Panc1 (cell line): ENCODE measurements at regions not wholly inside any gene's neighbourhood (a gene's known extent, or its start where the extent isn't known, plus 50 kb on each side); places are given as distances from the start of the nearest gene placed in this dataset.

ENCODE experiments used
- ATAC-seq: fragments of 200-7000 bp; cut with Tn5 transposase; 2 replicates; pipeline ENCODE4 v1.9.1; 2020; ENCODE audit warnings: mild to moderate bottlenecking, moderate library complexity
- BruUV-seq: library from RNA; stranded (reverse); fragments of 400-500 nt; replicated peaks from 2 replicates; lab custom pipeline; 2021; lab: Mats Ljungman, UMichigan
- CTCF ChIA-PET: fragments of 300-600 bp; sonication (Branson Sonifier 250); formaldehyde crosslinking; loops from one replicate; lab custom pipeline; 2022; ENCODE audit warnings: antibody characterized with exemption; lab: Charles Lee
- POLR2A ChIA-PET: fragments of 300-600 bp; sonication (Branson Sonifier 250); formaldehyde crosslinking; loops from one replicate; lab custom pipeline; 2022; ENCODE audit warnings: antibody characterized with exemption; lab: Charles Lee
- DNase-seq: peaks from one replicate; pipeline ENCODE4 v3.0.0-alpha.2; 2010; ENCODE audit warnings: low read depth, low spot score
- H3K27ac ChIP-seq: 2 replicates; pipeline ENCODE4 v1.5.1; 2011; ENCODE audit warnings: mild to moderate bottlenecking, low read length, inconsistent platforms
- H3K27me3 ChIP-seq: fragments of 200-500 bp; sonication (Bioruptor generic); 2 replicates; pipeline ENCODE4 v1.6.0; 2014; ENCODE audit warnings: low read length, inconsistent platforms; ENCODE audit not compliant: control insufficient read depth, insufficient read depth
- H3K36me3 ChIP-seq: fragments of 200-500 bp; sonication (Bioruptor generic); 2 replicates; pipeline ENCODE4 v1.5.1; 2014; ENCODE audit warnings: inconsistent platforms, mild to moderate bottlenecking, low read length, moderate library complexity; ENCODE audit not compliant: control insufficient read depth, insufficient read depth
- H3K4me1 ChIP-seq: 2 replicates; pipeline ENCODE4 v1.5.1; 2011; ENCODE audit warnings: inconsistent platforms, mild to moderate bottlenecking, low read length, moderate library complexity; ENCODE audit not compliant: control insufficient read depth, insufficient read depth
- H3K4me3 ChIP-seq, 2 experiments: 2 replicates each; pipeline ENCODE4 v1.5.1; 2011 to 2012; ENCODE audit warnings: low read depth in 2 of 2, low read length in 2 of 2, mild to moderate bottlenecking in 2 of 2, inconsistent platforms in 1 of 2, moderate library complexity in 1 of 2
- H3K9me3 ChIP-seq: fragments of 200-500 bp; sonication (Bioruptor generic); 2 replicates; pipeline ENCODE4 v1.5.1; 2014; ENCODE audit warnings: low read depth, mild to moderate bottlenecking, inconsistent platforms, low read length, moderate library complexity; ENCODE audit not compliant: control insufficient read depth, insufficient read depth
- CTCF ChIP-seq: fragments of 450-650 bp; IDR thresholded peaks from 2 replicates; pipeline ENCODE4 v1.5.1; 2017; ENCODE audit warnings: mild to moderate bottlenecking
- POLR2AphosphoS5 ChIP-seq: IDR thresholded peaks from 2 replicates; pipeline ENCODE4 v1.6.1; 2012; ENCODE audit warnings: mild to moderate bottlenecking, low read depth, low read length, moderate library complexity
- REST ChIP-seq, 2 experiments: IDR thresholded peaks; 2 replicates each; pipeline ENCODE4 v1.6.1; 2011 to 2012; ENCODE audit warnings: low read depth in 2 of 2, control low read depth in 1 of 2, low read length in 1 of 2, mild to moderate bottlenecking in 1 of 2, moderate library complexity in 1 of 2; ENCODE audit not compliant: insufficient read depth in 1 of 2
- SIN3A ChIP-seq: IDR thresholded peaks from 2 replicates; pipeline ENCODE4 v1.6.1; 2012; ENCODE audit warnings: low read depth, mild to moderate bottlenecking, low read length, moderate library complexity, borderline replicate concordance; ENCODE audit not compliant: insufficient read depth
- TCF7L2 ChIP-seq: IDR thresholded peaks from 2 replicates; pipeline ENCODE4 v1.6.1; 2011; ENCODE audit warnings: mild to moderate bottlenecking, low read depth, low read length, inconsistent platforms
- in situ Hi-C: cut with HindIII; loops from 2 replicates; pipeline ENCODE4 v1.10.0; 2016; ENCODE audit warnings: low sequenced_read_pairs, low pct_unique_long_range_greater_than_20kb
- intact Hi-C: fragments of 100-400 bp; cut with micrococcal nuclease; formaldehyde crosslinking; loops from one replicate; pipeline ENCODE4 v1.10.0; 2022; ENCODE audit not compliant: unreplicated experiment

GRCh38 chr9:78663369-78663768, 366.4 kb downstream of the PSAT1 start:
- no peaks in the 10 kb centered on the region for H3K9me3 ChIP-seq
- intact Hi-C loops (no loop called here), in situ Hi-C loops (no loop called here)
- ChIA-PET CTCF (no interaction called here), POLR2A (no interaction called here)
- TF ChIP-seq SIN3A, result no peak
- TF ChIP-seq TCF7L2, result no peak
- TF ChIP-seq REST (IDR thresholded peaks at IDR 0.05; ENCODE audit: insufficient read depth in 1 of 2, low read depth in 2 of 2, low read length in 1 of 2), result no peak
- TF ChIP-seq POLR2AphosphoS5, result no peak
- no peak for TF ChIP-seq CTCF
- no peaks in the 10 kb centered on the region for H3K36me3 ChIP-seq
- no peaks in the 10 kb centered on the region for H3K4me1 ChIP-seq
- BruUV-seq, result no TSS peak
- no peak overlapping the region for H3K27ac ChIP-seq
- ATAC-seq (no peak), DNase-seq (no peak)
- no peaks in the 10 kb centered on the region for H3K27me3 ChIP-seq
- no peak overlapping the region for H3K4me3 ChIP-seq

GRCh38 chr9:78664370-78664769, 367.4 kb downstream of the PSAT1 start:
- no peak overlapping the region for H3K27ac ChIP-seq
- no TSS peak for BruUV-seq
- H3K36me3 ChIP-seq, result no peaks in the 10 kb centered on the region
- intact Hi-C loops (no loop called here), in situ Hi-C loops (no loop called here)
- DNase-seq, result no peak
- H3K27me3 ChIP-seq, result no peaks in the 10 kb centered on the region
- CTCF ChIA-PET, result no interaction called here
- no peak overlapping the region for H3K4me3 ChIP-seq
- no peak for TF ChIP-seq POLR2AphosphoS5
- TF ChIP-seq TCF7L2, result no peak
- no peak for TF ChIP-seq SIN3A
- no peak for TF ChIP-seq CTCF
- no peak for TF ChIP-seq REST (IDR thresholded peaks at IDR 0.05; ENCODE audit: insufficient read depth in 1 of 2, low read depth in 2 of 2, low read length in 1 of 2)
- POLR2A ChIA-PET, result no interaction called here
- H3K9me3 ChIP-seq, result no peaks in the 10 kb centered on the region
- no peaks in the 10 kb centered on the region for H3K4me1 ChIP-seq
- no peak for ATAC-seq
